CD4-positive, alpha-beta T cell (primary cell): ENCODE measurements at regions not wholly inside any gene's neighbourhood (a gene's known extent, or its start where the extent isn't known, plus 50 kb on each side); places are given as distances from the start of the nearest gene placed in this dataset.

Source experiments
- ATAC-seq: fragments of 200-7000 bp; cut with Tn5 transposase; one replicate; pipeline ENCODE4 v1.10.0; 2022; ENCODE audit warnings: mild to moderate bottlenecking; ENCODE audit not compliant: poor library complexity
- CTCF ChIA-PET: fragments of 350-600 bp; sonication (Branson Sonifier 250); formaldehyde crosslinking; loops from one replicate; lab custom pipeline; 2021; ENCODE audit warnings: antibody characterized with exemption, inconsistent platforms; lab: Charles Lee
- POLR2A ChIA-PET: fragments of 350-600 bp; sonication (Branson Sonifier 250); formaldehyde crosslinking; loops from one replicate; lab custom pipeline; 2021; ENCODE audit warnings: antibody characterized with exemption, inconsistent platforms; lab: Charles Lee
- DNase-seq, 14 experiments: peaks; one replicate each; pipeline ENCODE4 v3.0.0-alpha.2; 2013 to 2020; ENCODE audit warnings: mixed read lengths in 2 of 14
- H3K27ac ChIP-seq, 2 donors: one replicate each; pipeline versions ENCODE4 v1.5.1 to v1.7.0; 2013; ENCODE audit warnings: low read length in 2 of 2, low read depth in 1 of 2, mild to moderate bottlenecking in 1 of 2
- H3K27me3 ChIP-seq, 2 experiments: 1 replicate in 1 of 2; 2 replicates in 1 of 2; pipeline versions ENCODE4 v1.6.1 to v1.7.0; 2013; ENCODE audit warnings: low read length in 2 of 2, control low read depth in 1 of 2, mild to moderate bottlenecking in 1 of 2, moderate library complexity in 1 of 2; ENCODE audit not compliant: insufficient read depth in 2 of 2, control insufficient read depth in 1 of 2
- H3K36me3 ChIP-seq: one replicate; pipeline ENCODE4 v1.6.1; 2013; ENCODE audit warnings: low read length, control low read depth; ENCODE audit not compliant: insufficient read depth
- H3K4me1 ChIP-seq: one replicate; pipeline ENCODE4 v1.6.1; 2013; ENCODE audit warnings: low read length, control low read depth; ENCODE audit not compliant: insufficient read depth
- H3K4me3 ChIP-seq: one replicate; pipeline ENCODE4 v1.5.1; 2013; ENCODE audit warnings: mild to moderate bottlenecking, low read length, moderate library complexity
- H3K9me3 ChIP-seq, 2 experiments: 1 replicate in 1 of 2; 2 replicates in 1 of 2; pipeline versions ENCODE4 v1.6.1 to v1.7.0; 2013; ENCODE audit warnings: low read length in 2 of 2, mild to moderate bottlenecking in 2 of 2, control low read depth in 1 of 2, moderate library complexity in 1 of 2; ENCODE audit not compliant: control insufficient read depth in 1 of 2, insufficient read depth in 1 of 2
- H3K27ac Mint-ChIP-seq: one replicate; pipeline ENCODE4 v1.8.0; 2020; ENCODE audit warnings: mixed read lengths
- H3K27me3 Mint-ChIP-seq: one replicate; pipeline ENCODE4 v1.8.0; 2021; ENCODE audit warnings: mixed read lengths
- H3K36me3 Mint-ChIP-seq: one replicate; pipeline ENCODE4 v1.8.0; 2021; ENCODE audit warnings: low read depth, mixed read lengths
- H3K4me1 Mint-ChIP-seq: one replicate; pipeline ENCODE4 v1.8.0; 2021; ENCODE audit warnings: low read depth, mixed read lengths
- H3K4me3 Mint-ChIP-seq: one replicate; pipeline ENCODE4 v1.8.0; 2020; ENCODE audit warnings: mild to moderate bottlenecking, mixed read lengths
- H3K9me3 Mint-ChIP-seq: one replicate; pipeline ENCODE4 v1.8.0; 2020; ENCODE audit warnings: mixed read lengths
- CTCF ChIP-seq: fragments of 200-600 bp; IDR thresholded peaks from one replicate; pipeline ENCODE4 v1.8.0; 2022; ENCODE audit warnings: antibody characterized with exemption, mild to moderate bottlenecking
- intact Hi-C, 2 experiments: fragments of 100-400 bp; cut with DNase I in 1 of 2; cut with micrococcal nuclease in 1 of 2; formaldehyde crosslinking; loops; one replicate each; pipeline versions ENCODE4 v1.15.1 to v1.9.0; 2023 to 2025; cut with DNase I, micrococcal nuclease

GRCh38 chr13:18961383-18962117 is 220.1 kb downstream of the TUBA3C start:
- ChIA-PET CTCF (no interaction called here), POLR2A (no interaction called here)
- no peak overlapping the region for H3K27ac Mint-ChIP-seq
- intact Hi-C loops, result no loop called here
- Histone ChIP-seq H3K27ac (no peak overlapping the region), H3K4me1 (no peaks in the 10 kb centered on the region), H3K4me3 (no peak overlapping the region), H3K9me3 (peaks cover 8 to 75% of the 10 kb centered on the region in 2 experiments), H3K27me3 (no peaks in the 10 kb centered on the region), H3K36me3 (no peaks in the 10 kb centered on the region)
- H3K9me3 Mint-ChIP-seq, result peaks cover 5% of the 10 kb centered on the region
- no peaks in the 10 kb centered on the region for H3K27me3 Mint-ChIP-seq
- no peak overlapping the region for H3K4me3 Mint-ChIP-seq
- H3K36me3 Mint-ChIP-seq, result no peaks in the 10 kb centered on the region
- ATAC-seq (no peak), DNase-seq (no peak)
- TF ChIP-seq CTCF, result no peak
- H3K4me1 Mint-ChIP-seq, result no peaks in the 10 kb centered on the region

- Histone ChIP-seq H3K36me3 (no peaks in the 10 kb centered on the region), H3K9me3 (peaks cover 8 to 79% of the 10 kb centered on the region in 2 experiments), H3K27ac (no peak overlapping the region), H3K4me1 (no peaks in the 10 kb centered on the region), H3K4me3 (no peak overlapping the region), H3K27me3 (no peaks in the 10 kb centered on the region)
- no peak for ATAC-seq
- Mint-ChIP-seq H3K9me3 (peaks cover 8% of the 10 kb centered on the region), H3K27me3 (no peaks in the 10 kb centered on the region), H3K36me3 (no peaks in the 10 kb centered on the region), H3K4me1 (no peaks in the 10 kb centered on the region), H3K27ac (no peak overlapping the region), H3K4me3 (no peak overlapping the region)
- ChIA-PET POLR2A (no interaction called here), CTCF (no interaction called here)
- TF ChIP-seq CTCF, result no peak
- DNase-seq, result no peak
- intact Hi-C loops, result no loop called here
Measured at GRCh38 chr13:18960637-18961227, 220.9 kb downstream of the TUBA3C start.

GRCh38 chr13:18959996-18960395 is 221.6 kb downstream of the TUBA3C start:
- ATAC-seq (no peak), DNase-seq (no peak)
- H3K4me3 ChIP-seq, result no peak overlapping the region
- no peak for TF ChIP-seq CTCF
- Mint-ChIP-seq H3K4me3 (no peak overlapping the region), H3K36me3 (no peaks in the 10 kb centered on the region), H3K4me1 (no peaks in the 10 kb centered on the region), H3K9me3 (peaks cover 8% of the 10 kb centered on the region), H3K27ac (no peak overlapping the region), H3K27me3 (no peaks in the 10 kb centered on the region)
- no peaks in the 10 kb centered on the region for H3K36me3 ChIP-seq
- H3K27ac ChIP-seq, result no peak overlapping the region
- H3K4me1 ChIP-seq, result no peaks in the 10 kb centered on the region
- POLR2A ChIA-PET, result no interaction called here
- H3K9me3 ChIP-seq, result peaks cover 8 to 72% of the 10 kb centered on the region in 2 experiments
- intact Hi-C loops, result no loop called here
- CTCF ChIA-PET, result no interaction called here
- H3K27me3 ChIP-seq, result no peaks in the 10 kb centered on the region
